GM21723 (cell line): ENCODE measurements at regions not wholly inside any gene's neighbourhood (a gene's known extent, or its start where the extent isn't known, plus 50 kb on each side); places are given as distances from the start of the nearest gene placed in this dataset.
"Not testable (repeated sequence)": the region's sequence is repeated elsewhere in the genome, so short reads cannot be mapped to it uniquely, and the experiment has no call there.

Experiments used
- ATAC-seq: cut with Tn5 transposase; IDR thresholded peaks from one replicate; pipeline ENCODE4 v1.9.1; 2021; ENCODE audit warnings: mild to moderate bottlenecking, moderate library complexity; ENCODE audit not compliant: unreplicated experiment

- ATAC-seq, result no peak
Observed at GRCh38 chr5:124154714-124155113, 591.7 kb downstream of the ZNF608 start.

- ATAC-seq, result no peak
Observed at GRCh38 chr5:124153588-124153987, 592.9 kb downstream of the ZNF608 start.

GRCh38 chr5:124148574-124148973 is 597.9 kb downstream of the ZNF608 start:
- ATAC-seq, result no peak

- no peak for ATAC-seq
Observed at GRCh38 chr5:124140060-124140459, 606.4 kb downstream of the ZNF608 start.

GRCh38 chr5:124139477-124139876 is 607.0 kb downstream of the ZNF608 start:
- no peak for ATAC-seq

GRCh38 chr5:124136609-124137008 is 609.8 kb downstream of the ZNF608 start:
- no peak for ATAC-seq

GRCh38 chr5:124134941-124135340 is 611.5 kb downstream of the ZNF608 start:
- no peak for ATAC-seq

GRCh38 chr5:124133406-124133805 is 613.0 kb downstream of the ZNF608 start:
- no peak for ATAC-seq

- ATAC-seq, result no peak
Observed at GRCh38 chr5:124132843-124133242, 613.6 kb downstream of the ZNF608 start.

- ATAC-seq, result no peak
Observed at GRCh38 chr5:124131466-124131865, 615.0 kb downstream of the ZNF608 start.

- ATAC-seq, result no peak
Observed at GRCh38 chr5:124130816-124131215, 615.6 kb downstream of the ZNF608 start.

GRCh38 chr5:124128867-124129266 is 616.9 kb downstream of the CSNK1G3 start:
- ATAC-seq, result no peak

GRCh38 chr5:124126504-124127217 is 614.7 kb downstream of the CSNK1G3 start:
- ATAC-seq, result no peak

GRCh38 chr5:124124711-124125229 is 612.8 kb downstream of the CSNK1G3 start:
- no peak for ATAC-seq

GRCh38 chr5:124121198-124121597 is 609.2 kb downstream of the CSNK1G3 start:
- ATAC-seq, result no peak

GRCh38 chr5:124114911-124115310 is 602.9 kb downstream of the CSNK1G3 start:
- no peak for ATAC-seq

GRCh38 chr5:124111886-124112285 is 599.9 kb downstream of the CSNK1G3 start:
- ATAC-seq, result no peak

- ATAC-seq, result no peak
Observed at GRCh38 chr5:124110942-124111341, 599.0 kb downstream of the CSNK1G3 start.

- ATAC-seq, result no peak
Observed at GRCh38 chr5:124105326-124105725, 593.3 kb downstream of the CSNK1G3 start.

GRCh38 chr5:124104821-124105220 is 592.8 kb downstream of the CSNK1G3 start:
- ATAC-seq, result no peak

GRCh38 chr5:124104344-124104743 is 592.4 kb downstream of the CSNK1G3 start:
- ATAC-seq, result no peak

GRCh38 chr5:124103671-124104070 is 591.7 kb downstream of the CSNK1G3 start:
- ATAC-seq, result no peak

GRCh38 chr5:124103056-124103455 is 591.1 kb downstream of the CSNK1G3 start:
- not testable (repeated sequence) for ATAC-seq
